ENCODE measurements at regions not wholly inside any gene's neighbourhood (a gene's known extent, or its start where the extent isn't known, plus 50 kb on each side); places are given as distances from the start of the nearest gene placed in this dataset.

GRCh38 chr2:220555961-220556630 is 928.7 kb downstream of the SLC4A3 start:
- Histone ChIP-seq H4K20me1 (ENCODE audit: insufficient read depth, poor library complexity, severe bottlenecking) (no peaks in the 10 kb centered on the region), H3K4me3 (no peak overlapping the region), H3K36me3 (replicated peaks; ENCODE audit: insufficient read depth, low read depth) (no peaks in the 10 kb centered on the region), H3K27me3 (no peaks in the 10 kb centered on the region), H3K4me1 (ENCODE audit: insufficient read depth) (no peaks in the 10 kb centered on the region), H3K4me2 (no peak overlapping the region), H2AFZ (no peak overlapping the region), H3K9me2 (replicated peaks; ENCODE audit: insufficient read depth) (no peaks in the 10 kb centered on the region), H3K79me2 (no peaks in the 10 kb centered on the region), H3K9me3 (ENCODE audit: low read depth) (no peaks in the 10 kb centered on the region), H3K27ac (no peak overlapping the region)
- WGBS (ENCODE audit: low lambda C conversion rate, missing lambda C conversion rate): 93% methylated on average over 3 of the region's 3 CpGs
- TF ChIP-seq EZH2phosphoT487 (IDR thresholded peaks at IDR 0.05; ENCODE audit: low read depth, severe bottlenecking, unreplicated experiment): no peak
- no peak for TF ChIP-seq CTCF (IDR thresholded peaks at IDR 0.05; ENCODE audit: poor library complexity)
- TF ChIP-seq EZH2 (IDR thresholded peaks at IDR 0.05; ENCODE audit: borderline replicate concordance): no peak
- DNase-seq (ENCODE audit: low spot score): no peak

GRCh38 chr2:220556658-220557057 is 929.2 kb downstream of the SLC4A3 start:
- Histone ChIP-seq H3K9me2 (replicated peaks; ENCODE audit: insufficient read depth) (no peaks in the 10 kb centered on the region), H3K4me3 (no peak overlapping the region), H3K4me2 (no peak overlapping the region), H4K20me1 (ENCODE audit: insufficient read depth, poor library complexity, severe bottlenecking) (no peaks in the 10 kb centered on the region), H3K79me2 (no peaks in the 10 kb centered on the region), H2AFZ (no peak overlapping the region), H3K4me1 (ENCODE audit: insufficient read depth) (no peaks in the 10 kb centered on the region), H3K36me3 (replicated peaks; ENCODE audit: insufficient read depth, low read depth) (no peaks in the 10 kb centered on the region), H3K27me3 (no peaks in the 10 kb centered on the region), H3K27ac (no peak overlapping the region), H3K9me3 (ENCODE audit: low read depth) (no peaks in the 10 kb centered on the region)
- TF ChIP-seq EZH2phosphoT487 (IDR thresholded peaks at IDR 0.05; ENCODE audit: low read depth, severe bottlenecking, unreplicated experiment) (no peak), CTCF (IDR thresholded peaks at IDR 0.05; ENCODE audit: poor library complexity) (no peak)
- DNase-seq (ENCODE audit: low spot score): no peak
- 60% methylated on average over 1 of the region's 1 CpG for WGBS (ENCODE audit: low lambda C conversion rate, missing lambda C conversion rate)

GRCh38 chr2:220560192-220560591 is 932.8 kb downstream of the SLC4A3 start:
- Histone ChIP-seq H3K36me3 (replicated peaks; ENCODE audit: insufficient read depth, low read depth) (no peaks in the 10 kb centered on the region), H3K4me2 (no peak overlapping the region), H3K9me2 (replicated peaks; ENCODE audit: insufficient read depth) (no peaks in the 10 kb centered on the region), H3K4me1 (ENCODE audit: insufficient read depth) (no peaks in the 10 kb centered on the region), H3K9me3 (ENCODE audit: low read depth) (no peaks in the 10 kb centered on the region), H4K20me1 (ENCODE audit: insufficient read depth, poor library complexity, severe bottlenecking) (no peaks in the 10 kb centered on the region), H3K27me3 (no peaks in the 10 kb centered on the region), H2AFZ (no peak overlapping the region), H3K4me3 (no peak overlapping the region), H3K27ac (no peak overlapping the region), H3K79me2 (no peaks in the 10 kb centered on the region)
- no peak for TF ChIP-seq CTCF (IDR thresholded peaks at IDR 0.05; ENCODE audit: poor library complexity)
- no peak for TF ChIP-seq EZH2phosphoT487 (IDR thresholded peaks at IDR 0.05; ENCODE audit: low read depth, severe bottlenecking, unreplicated experiment)
- TF ChIP-seq EZH2 (IDR thresholded peaks at IDR 0.05; ENCODE audit: borderline replicate concordance): no peak
- 97% methylated on average over 7 of the region's 7 CpGs for WGBS (ENCODE audit: low lambda C conversion rate, missing lambda C conversion rate)
- DNase-seq (ENCODE audit: low spot score): no peak

Data from hepatocyte (in vitro differentiated cells).